Neural cell (in vitro differentiated cells): ENCODE measurements at regions not wholly inside any gene's neighbourhood (a gene's known extent, or its start where the extent isn't known, plus 50 kb on each side); places are given as distances from the start of the nearest gene placed in this dataset.

Experiments
- CTCF ChIP-seq: fragments of 450-650 bp; IDR thresholded peaks from 2 replicates; pipeline ENCODE4 v1.5.1; 2014; ENCODE audit warnings: antibody characterized with exemption, mild to moderate bottlenecking, moderate library complexity; ENCODE audit not compliant: poor library complexity, severe bottlenecking
- EP300 ChIP-seq: fragments of 450-650 bp; conservative IDR thresholded peaks from 2 replicates; pipeline ENCODE4 v1.6.1; 2014; ENCODE audit warnings: antibody characterized with exemption, mild to moderate bottlenecking, moderate library complexity; ENCODE audit not compliant: poor library complexity, severe bottlenecking
- EZH2 ChIP-seq: fragments of 200-600, 300-800 bp; shearing (Covaris generic), sonication (generic); IDR thresholded peaks from 2 replicates; pipeline ENCODE4 v1.6.1; 2014; ENCODE audit warnings: antibody characterized with exemption, low read length, borderline replicate concordance, mild to moderate bottlenecking; ENCODE audit not compliant: insufficient read depth, poor library complexity, severe bottlenecking
- MXI1 ChIP-seq: fragments of 450-650 bp; conservative IDR thresholded peaks from 2 replicates; pipeline ENCODE4 v1.6.1; 2014; ENCODE audit warnings: antibody characterized with exemption, mild to moderate bottlenecking; ENCODE audit not compliant: poor library complexity, severe bottlenecking
- POLR2AphosphoS5 ChIP-seq: IDR thresholded peaks from 2 replicates; pipeline ENCODE4 v1.6.1; 2012
- SMC3 ChIP-seq: fragments of 450-650 bp; conservative IDR thresholded peaks from 2 replicates; pipeline ENCODE4 v1.6.1; 2014; ENCODE audit warnings: antibody characterized with exemption, mild to moderate bottlenecking, moderate library complexity; ENCODE audit not compliant: poor library complexity

- TF ChIP-seq EP300 (no peak), SMC3 (no peak), CTCF (no peak), MXI1 (no peak), EZH2 (no peak), POLR2AphosphoS5 (no peak)
Measured at GRCh38 chr13:91144486-91144885, 203.0 kb upstream of the MIR17HG start.
